Stimulated activated naive CD4-positive, alpha-beta T cell (primary cell): ENCODE measurements at regions not wholly inside any gene's neighbourhood (a gene's known extent, or its start where the extent isn't known, plus 50 kb on each side); places are given as distances from the start of the nearest gene placed in this dataset.
"Not testable (repeated sequence)": the region's sequence is repeated elsewhere in the genome, so short reads cannot be mapped to it uniquely, and the experiment has no call there.

Experiments
- DNase-seq, 6 experiments: peaks; one replicate each; lab custom pipeline; 2025; lab: John Stamatoyannopoulos, UW

DNA sequence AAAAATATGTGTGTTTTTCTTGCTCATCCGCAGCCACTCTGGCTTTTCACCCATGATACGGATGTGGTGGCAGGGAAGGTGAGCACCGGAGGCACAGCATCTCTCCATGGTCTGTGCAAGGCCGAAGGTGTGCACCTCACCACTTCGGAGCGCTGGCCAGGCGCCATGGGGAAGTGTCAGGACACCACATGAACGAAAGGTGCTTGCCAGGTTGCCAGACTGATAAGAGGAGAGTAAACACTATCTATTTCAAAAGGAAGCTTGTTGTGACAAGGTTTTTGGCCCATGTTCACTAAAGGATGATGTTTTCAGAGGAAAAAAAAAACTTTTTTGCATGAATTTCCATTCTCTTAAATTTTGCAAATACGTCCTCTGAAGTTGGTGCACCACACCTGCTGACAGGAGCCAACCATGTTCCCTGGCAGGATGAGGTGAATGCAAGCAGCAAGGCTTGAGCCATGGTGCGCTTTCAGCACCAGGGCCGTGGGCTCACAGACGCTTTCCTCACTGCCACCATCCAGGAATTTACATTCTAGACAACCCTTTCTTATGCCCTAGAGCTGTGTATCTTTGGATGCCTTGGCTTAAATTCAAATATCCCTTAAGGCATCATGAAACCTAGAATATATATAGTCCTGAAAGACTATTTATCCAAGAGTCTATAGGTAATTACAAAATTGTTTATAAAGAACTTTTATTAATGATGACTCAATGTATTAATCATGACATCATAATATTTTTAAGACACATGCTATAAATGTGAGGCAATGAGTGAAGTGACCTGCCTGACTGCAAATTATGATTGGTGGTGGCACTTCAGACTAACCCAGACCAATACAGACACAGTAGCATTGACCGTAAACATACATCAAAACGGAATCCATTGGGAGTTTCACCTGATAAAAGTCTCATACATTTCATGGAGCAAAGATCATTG, 234.5 kb downstream of the TFAP2A start:
- no peak for DNase-seq

DNA sequence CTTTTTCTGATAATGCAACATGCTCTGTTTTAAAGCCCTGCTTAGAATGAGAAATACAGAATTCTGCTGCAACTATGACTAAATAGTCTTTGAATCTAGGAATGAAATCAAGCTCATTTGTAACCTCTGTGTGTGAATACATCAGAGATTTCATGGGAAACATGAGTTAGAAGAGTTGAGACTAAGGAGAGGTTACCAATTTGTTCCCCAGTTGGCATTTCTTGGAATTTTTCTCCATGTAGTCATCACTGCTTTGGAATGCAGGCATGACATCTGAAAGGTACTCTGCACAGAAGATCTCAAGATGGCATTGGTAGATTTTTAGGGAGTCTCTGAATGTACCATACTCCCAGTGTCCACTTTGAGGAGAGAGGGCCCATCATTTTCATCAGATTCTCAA, 237.2 kb downstream of the TFAP2A start:
- no peak for DNase-seq

DNA sequence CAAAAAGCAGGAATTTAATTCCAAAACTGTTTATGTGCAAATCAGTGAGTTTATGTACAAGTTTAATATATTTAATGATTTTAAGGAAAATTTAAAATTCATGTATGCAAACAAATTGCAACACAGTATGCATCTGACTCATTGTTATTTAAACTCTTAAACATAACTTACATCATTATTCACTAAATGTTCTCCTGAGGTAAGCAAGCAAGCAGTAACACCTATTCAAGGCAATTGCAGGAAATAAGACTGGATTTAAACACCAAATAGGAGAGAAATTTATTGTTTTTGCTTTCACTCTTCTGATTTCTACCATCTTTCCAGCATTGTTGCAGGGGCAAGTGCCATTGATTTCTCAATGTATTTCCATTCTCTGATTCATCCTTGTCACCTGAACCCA, 239.5 kb downstream of the TFAP2A start:
- no peak for DNase-seq

DNA sequence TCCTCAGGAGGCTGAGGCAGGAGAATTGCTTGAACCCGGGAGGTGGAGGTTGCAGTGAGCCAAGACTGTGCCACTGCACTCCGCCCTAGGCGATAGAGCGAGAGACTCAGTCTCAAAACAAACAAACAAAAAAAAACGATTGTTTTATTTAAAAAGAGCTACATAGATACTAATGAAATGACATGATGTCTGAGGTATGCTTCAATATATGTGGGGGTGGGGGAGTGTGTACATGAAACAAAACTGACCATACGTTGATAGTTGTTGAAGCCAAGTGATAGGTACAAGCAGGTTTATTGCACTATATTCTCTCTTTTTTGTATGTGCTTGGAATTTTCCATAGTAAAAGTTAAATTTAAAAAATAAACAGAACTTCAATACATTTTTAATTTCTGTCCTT, 240.1 kb downstream of the TFAP2A start:
- no peak for DNase-seq

DNA sequence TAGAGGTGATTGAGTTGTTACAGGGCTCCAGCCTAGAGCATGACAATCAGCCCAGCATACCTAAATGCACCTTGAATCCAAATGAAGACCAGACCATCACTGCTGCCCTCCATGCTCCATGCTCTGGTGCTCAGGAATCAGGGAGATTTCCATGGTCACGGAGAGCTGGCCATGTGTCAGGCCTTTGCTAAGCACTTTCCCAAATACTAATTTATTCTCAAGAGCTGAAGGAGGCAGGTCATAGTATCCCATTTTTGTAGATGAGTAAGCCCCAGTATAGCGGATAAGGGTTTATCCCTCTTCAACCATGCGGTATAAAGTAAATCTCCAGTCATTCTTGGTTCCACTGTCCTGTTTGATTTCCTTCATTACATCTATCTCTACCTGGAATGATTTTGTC, 240.8 kb downstream of the TFAP2A start:
- DNase-seq, result no peak

DNA sequence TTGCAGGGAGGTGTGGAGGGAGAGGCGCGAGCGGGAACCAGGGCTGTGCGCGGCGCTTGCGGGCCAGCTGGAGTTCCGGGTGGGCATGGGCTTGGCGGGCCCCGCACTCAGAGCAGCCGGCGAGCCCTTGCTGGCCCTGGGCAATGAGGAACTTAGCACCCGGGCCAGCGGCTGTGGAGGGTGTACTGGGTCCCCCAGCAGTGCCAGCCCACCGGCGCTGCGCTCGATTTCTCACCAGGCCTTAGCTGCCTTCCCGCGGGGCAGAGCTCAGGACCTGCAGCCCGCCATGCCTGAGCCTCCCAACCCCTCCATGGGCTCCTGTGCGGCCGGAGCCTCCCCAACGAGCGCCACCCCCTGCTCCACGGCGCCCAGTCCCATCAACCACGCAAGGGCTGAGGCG, 243.2 kb downstream of the TFAP2A start:
- not testable (repeated sequence) for DNase-seq

DNA sequence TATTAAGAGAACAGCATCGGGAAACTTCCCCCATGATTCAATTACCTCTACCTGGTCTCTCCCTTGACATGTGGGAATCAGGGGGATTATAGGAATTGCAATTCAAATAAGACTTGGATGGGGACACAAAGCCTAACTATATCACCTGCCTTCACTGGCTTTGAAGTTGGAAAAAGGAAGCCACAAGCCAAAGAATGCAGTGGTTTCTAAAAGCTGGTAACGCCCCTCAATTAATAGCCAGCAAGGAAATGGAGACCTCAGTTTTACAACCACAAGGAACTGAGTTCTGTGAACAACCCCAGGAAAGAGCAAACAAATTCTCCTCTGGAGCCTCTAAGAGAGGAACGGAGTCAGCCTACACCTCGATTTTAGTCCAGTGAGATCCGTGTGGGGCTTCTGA, 244.1 kb downstream of the TFAP2A start:
- DNase-seq, result no peak

DNA sequence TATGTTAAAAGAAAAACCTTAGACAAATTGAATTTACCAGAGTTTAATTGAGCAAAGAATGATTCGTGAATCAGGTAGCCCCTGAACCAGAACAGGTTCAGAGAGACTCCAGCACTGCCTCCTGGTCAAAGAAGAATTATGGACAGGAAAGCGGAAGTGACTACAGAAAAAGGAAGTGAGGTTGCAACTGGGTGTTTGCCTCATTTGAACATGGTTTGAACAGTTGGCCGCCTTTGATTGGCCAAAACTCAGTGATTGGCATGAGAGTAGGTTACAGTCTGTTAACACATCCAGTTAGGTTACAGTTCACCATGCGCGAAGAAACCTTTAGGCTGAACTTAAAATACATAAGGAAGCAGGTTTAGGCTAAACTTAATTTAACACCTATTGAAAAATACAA, 248.8 kb downstream of the TFAP2A start:
- DNase-seq, result no peak

DNA sequence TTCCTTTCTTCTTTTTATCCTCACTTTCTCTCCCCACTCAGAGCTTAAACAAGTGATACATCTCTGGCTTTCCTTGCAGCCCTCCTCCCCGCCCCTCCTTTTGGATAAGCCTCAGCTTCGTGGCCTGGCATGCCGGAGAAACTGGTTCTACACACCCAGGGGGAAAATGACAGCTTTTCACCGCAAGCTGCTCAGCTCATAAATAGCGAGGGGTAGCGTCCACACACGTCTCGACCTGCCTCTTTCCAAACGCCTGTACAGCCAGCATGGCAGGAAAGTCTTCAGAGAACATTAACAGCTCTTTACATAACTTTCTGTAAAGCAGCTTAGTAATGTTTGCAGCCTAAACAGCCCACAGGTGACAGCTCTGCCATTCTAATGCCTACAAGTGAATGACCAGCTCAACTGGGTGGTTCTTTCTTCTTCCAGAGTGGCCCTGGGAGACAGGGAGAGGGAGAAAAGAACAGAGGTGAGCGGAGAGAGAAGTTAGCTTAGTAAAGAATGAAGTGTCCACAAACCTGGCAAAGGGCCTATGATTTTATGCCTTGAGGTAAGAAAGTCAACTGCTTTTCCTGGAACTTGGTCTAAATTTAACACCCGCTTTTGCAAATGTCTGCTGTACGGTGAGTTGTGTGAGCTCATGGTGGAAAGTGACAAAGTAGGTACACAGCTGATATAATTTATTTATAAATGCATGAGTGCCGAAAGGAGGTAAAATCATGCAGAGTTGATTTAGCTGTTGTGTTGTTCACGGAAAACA, 251.5 kb downstream of the TFAP2A start:
- no peak for DNase-seq

DNA sequence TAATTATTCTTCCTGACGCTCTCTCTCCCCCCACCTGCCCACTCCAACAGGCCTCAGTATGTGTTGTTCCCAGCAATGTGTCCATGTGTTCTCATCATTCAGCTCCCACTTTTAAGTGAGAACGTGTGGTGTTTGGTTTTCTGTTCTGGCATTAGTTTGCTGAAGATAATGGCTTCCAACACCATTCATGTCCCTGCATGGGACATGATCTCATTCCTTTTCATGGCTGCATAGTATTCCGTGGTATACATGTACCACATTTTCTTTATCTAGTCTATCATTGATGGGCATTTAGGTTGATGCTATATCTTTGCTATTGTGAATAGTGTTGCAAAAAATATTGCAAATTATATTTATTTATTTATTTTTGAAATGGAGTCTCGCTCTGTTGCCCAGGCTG, 258.0 kb downstream of the TFAP2A start:
- no peak for DNase-seq

DNA sequence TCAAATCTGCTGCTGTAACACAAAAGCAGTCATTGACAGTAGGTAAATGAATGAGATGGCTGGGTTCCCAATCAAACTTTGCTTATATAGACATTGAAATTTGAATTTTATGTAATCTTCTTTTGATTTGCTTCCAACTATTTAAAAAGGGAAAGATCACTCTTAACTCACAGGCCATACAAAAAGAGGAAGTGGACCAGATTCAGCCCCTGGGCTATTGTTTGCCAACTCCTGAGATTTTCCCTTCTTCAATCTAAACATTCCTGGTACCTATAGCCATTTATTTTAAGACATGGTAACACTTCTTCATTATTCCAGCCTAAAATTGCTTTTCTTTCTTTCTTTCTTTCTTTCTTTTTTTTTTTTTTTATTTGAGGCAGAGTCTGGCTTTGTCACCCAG, 260.6 kb downstream of the TFAP2A start:
- no peak for DNase-seq

DNA sequence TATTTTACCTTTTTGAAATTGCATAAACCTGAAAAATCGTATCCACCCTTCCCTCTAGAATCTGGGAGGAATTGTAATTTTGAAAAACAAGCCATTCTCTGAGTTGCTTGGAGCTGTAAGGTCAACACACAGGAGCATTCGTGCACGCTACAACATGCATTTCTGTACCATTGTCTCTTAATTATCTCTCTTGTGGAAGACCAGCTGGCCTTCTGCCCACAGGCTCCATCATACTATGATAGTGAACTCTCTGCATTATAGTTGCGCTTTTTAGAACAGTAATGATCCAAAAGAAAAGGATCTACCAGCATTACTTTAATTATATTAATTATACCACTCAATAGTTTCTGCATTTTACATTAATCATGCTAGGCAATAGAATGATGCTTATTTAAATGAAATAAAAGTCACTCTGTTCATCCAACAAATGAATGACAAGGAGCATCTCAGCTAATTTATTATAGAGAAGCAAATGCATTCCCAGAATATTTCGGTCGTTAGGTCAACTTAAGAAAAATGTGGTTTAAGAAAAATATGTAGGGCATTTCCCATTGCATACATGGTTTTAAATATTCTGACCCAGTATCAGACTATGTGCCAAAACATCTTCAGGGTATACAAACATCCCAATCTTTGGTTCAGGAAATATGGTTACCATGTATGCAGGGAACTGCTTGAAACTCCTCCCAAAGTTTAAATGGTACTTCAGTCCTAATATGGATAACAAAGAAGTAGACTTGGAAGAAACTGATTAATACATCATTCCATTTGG, 263.5 kb downstream of the TFAP2A start:
- no peak for DNase-seq

DNA sequence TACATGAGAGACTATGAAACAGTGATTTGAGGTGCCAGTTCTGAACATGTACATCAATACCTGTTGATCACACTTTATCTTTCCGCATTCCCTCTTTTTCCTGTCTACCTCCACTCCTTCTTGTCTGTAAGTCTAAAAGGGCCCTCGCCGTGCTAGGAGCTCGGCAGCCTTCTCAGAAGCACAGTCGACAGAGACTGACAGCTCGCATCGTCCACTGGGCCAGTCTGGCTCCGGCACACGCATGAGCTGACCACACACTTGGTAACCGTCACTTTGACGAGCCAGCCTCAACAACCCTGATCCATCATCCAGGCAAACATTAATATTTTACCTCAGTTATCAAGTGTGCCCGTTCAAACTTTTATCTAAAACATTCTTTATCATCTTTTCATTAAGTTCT, 265.3 kb downstream of the TFAP2A start:
- no peak for DNase-seq

DNA sequence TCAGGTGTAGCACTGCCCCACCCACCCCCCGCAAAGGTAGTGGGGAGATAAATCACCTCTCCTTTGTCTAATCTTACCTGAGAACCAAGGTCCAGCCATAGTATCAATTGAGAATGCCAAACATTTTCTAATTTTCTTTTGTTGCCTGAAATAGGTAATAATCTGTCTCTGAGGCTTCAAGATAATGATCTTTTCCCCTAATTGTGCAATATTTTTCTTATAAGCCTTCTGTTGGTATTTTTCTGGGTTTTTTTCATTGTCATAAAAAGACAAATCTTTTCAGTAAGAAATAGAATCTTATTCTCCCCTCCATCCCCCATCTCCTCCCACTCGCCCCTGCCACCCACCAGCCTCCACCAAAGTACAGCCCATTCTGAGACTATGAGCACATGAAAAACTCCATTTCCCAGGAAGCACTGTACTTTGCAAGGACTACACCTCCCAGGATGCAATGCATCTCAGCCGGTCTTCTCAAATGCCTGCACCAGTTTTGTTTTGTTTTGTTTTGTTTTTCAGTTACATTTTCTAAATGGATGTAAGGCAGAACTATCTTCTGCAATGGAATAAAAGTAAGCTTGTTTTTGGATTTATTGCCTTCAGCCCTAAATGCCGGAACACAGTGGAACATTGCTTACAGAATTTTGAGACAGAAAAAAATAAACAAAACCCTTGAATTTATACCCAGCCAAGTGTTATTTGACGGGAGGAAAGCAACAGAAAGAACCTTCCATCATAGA, 268.0 kb downstream of the TFAP2A start:
- no peak for DNase-seq

DNA sequence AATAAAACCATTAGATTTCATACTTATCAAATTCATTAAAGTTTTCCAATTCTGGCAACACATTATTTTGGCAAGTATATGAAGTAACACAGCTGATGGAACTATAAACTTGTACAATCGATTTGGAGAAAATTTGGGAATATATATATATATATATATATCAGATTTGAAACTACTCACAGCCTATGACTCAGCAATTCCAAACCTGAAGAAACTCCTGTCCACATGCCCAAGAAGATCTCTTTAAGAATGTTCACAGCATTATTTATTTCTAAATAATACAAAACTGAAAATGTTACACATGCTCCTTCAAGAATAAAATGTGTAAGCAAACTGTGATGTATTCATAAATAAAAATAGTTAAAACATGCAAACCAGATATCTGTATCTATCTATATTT, 270.1 kb downstream of the TFAP2A start:
- no peak for DNase-seq

DNA sequence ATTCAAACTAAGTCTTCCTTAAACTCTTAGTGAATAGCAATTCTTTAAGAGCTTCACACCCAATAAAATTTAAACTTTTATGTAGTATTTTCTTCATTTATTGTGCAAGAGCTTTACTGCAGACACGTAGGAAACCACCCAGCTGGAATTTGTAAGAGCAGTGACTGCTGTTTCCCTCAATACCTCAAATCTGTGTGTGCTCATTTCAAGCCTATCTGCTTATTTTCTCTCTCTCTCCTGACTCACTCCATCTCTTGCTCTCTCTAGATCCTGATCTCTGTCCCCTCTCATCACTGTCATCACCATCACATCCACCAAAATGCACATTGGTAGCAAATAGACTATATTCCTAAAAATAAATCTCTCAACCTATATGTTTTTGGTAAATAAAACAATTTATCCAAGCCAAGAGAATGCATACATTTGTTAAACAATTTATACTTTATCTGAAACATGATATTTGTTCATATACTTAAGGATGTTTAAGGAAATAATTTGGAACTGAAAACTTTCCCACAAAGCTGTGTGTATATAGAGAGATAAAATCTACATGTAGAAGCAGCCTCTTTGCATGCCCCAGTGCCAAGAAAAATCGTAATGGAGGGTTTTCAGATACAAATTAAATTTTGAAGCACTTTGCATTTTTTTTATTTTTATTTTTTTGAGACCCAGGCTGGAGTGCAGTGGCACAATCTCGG, 273.0 kb downstream of the TFAP2A start:
- DNase-seq, result no peak

DNA sequence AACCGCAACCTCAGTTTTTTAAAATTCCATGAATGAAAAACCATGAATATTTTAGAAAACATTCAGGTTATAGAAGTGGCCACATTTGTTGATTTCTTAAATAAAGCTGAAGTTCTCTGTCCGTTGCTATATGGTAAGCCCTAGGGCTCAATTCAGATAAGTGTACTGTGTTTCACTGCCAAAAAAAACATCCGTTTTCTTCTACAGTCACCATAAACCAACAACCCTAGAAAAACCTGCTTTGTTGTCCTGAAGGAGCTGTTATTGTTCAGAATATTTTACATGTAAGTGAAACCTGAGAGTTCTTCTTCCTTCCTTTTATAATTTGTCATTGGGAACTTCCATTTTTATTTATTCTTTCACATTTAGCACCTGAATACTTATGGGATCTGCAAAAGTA, 274.1 kb downstream of the TFAP2A start:
- DNase-seq, result no peak

DNA sequence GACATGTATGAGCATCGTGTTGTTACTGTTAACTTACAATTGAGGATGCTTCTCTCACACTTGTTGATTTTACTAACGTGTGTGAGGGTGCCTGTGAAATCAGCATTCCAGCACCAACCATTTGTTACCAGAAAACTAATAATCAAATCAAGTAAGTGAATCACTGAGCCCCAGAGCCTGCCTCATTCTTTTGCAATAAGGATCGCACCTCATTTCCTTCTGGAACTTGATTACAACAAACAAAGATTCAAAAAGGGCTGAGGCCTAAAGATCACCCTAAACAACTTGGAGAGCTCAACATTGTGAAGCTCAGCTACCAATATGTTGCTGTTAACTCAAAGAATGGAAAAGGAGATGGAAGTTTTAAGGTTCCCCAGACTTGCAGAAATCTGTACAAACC, 274.7 kb downstream of the TFAP2A start:
- no peak for DNase-seq

DNA sequence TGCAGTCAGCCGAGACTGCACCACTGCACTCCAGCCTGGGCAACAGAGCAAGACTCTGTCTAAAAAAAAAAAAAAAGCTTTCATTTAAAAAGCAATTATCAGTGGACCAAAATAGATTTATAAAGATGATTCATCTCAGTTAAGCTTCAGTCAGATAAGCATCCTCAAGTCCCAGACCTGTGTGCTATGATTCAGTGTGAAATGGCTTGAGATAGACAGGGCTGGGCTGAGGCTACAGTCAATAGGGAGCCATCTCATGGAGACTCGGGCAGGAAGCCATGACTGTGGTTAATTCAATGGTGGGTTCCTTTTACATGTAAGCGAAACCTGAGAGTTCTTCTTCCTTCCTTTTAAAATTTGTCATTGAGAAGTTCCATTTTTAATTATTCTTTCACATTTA, 276.0 kb downstream of the TFAP2A start:
- no peak for DNase-seq

DNA sequence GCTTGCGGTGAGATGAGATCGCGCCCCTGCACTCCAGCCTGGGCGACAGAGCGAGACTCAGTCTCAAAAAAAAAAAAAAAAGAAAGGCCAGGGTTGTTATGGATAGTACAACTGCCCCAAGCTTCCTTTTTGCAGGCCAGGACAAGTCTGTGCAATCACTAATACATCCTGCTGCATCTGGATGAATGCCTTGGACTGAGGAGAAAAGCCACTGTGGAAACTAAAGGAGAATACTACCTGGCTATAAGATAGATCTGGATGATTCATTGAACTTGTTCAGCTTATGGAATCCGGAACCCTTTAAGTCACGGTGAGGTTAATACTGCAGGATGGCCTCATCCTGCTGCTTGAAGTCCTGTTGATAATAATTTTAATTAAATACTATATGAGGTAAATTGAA, 278.2 kb downstream of the TFAP2A start:
- DNase-seq, result no peak

DNA sequence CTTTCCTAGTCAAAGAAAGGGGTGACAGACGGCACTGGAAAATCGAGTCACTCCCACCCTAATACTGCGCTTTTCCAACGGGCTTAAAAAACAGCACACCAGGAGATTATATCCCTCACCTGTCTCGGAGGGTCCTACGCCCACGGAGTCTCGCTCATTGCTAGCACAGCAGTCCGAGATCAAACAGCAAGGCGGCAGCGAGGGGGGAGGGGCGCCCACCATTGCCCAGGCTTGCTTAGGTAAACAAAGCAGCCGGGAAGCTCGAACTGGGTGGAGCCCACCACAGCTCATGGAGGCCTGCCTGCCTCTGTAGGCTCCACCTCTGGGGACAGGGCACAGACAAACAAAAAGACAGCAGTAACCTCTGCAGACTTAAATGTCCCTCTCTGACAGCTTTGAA, 280.7 kb downstream of the TFAP2A start:
- DNase-seq, result not testable (repeated sequence)
